ENCODE measurements at regions not wholly inside any gene's neighbourhood (a gene's known extent, or its start where the extent isn't known, plus 50 kb on each side); places are given as distances from the start of the nearest gene placed in this dataset.

- TF ChIP-seq GABPA (IDR thresholded peaks at IDR 0.05; ENCODE audit: low read depth): no peak
- TF ChIP-seq SPI1 (IDR thresholded peaks at IDR 0.05; ENCODE audit: borderline replicate concordance, low read depth): no peak
- TF ChIP-seq, protein P1, sequence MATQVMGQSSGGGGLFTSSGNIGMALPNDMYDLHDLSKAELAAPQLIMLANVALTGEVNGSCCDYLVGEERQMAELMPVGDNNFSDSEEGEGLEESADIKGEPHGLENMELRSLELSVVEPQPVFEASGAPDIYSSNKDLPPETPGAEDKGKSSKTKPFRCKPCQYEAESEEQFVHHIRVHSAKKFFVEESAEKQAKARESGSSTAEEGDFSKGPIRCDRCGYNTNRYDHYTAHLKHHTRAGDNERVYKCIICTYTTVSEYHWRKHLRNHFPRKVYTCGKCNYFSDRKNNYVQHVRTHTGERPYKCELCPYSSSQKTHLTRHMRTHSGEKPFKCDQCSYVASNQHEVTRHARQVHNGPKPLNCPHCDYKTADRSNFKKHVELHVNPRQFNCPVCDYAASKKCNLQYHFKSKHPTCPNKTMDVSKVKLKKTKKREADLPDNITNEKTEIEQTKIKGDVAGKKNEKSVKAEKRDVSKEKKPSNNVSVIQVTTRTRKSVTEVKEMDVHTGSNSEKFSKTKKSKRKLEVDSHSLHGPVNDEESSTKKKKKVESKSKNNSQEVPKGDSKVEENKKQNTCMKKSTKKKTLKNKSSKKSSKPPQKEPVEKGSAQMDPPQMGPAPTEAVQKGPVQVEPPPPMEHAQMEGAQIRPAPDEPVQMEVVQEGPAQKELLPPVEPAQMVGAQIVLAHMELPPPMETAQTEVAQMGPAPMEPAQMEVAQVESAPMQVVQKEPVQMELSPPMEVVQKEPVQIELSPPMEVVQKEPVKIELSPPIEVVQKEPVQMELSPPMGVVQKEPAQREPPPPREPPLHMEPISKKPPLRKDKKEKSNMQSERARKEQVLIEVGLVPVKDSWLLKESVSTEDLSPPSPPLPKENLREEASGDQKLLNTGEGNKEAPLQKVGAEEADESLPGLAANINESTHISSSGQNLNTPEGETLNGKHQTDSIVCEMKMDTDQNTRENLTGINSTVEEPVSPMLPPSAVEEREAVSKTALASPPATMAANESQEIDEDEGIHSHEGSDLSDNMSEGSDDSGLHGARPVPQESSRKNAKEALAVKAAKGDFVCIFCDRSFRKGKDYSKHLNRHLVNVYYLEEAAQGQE (IDR thresholded peaks at IDR 0.05; ENCODE audit: insufficient replicate concordance, low read depth): no peak
- no peak for TF ChIP-seq CTCF (IDR thresholded peaks at IDR 0.05; ENCODE audit: insufficient read depth, low read length)
- no peak for TF ChIP-seq POLR2AphosphoS5 (IDR thresholded peaks at IDR 0.05; ENCODE audit: low read depth)
- Histone ChIP-seq H3K27me3 (ENCODE audit: insufficient read depth, poor library complexity, severe bottlenecking) (no peaks in the 10 kb centered on the region), H3K27ac (replicated peaks) (no peak overlapping the region), H3K4me3 (replicated peaks; ENCODE audit: insufficient read depth, low read length) (no peak overlapping the region)
- no peak for DNase-seq (ENCODE audit: low read depth in 1 of 2, low spot score in 1 of 2)
Observed at GRCh38 chr16:35440875-35441274, 1981.5 kb downstream of the TP53TG3F start.

- no peak overlapping the region for H3K27ac ChIP-seq (replicated peaks)
- H3K27me3 ChIP-seq (ENCODE audit: insufficient read depth, poor library complexity, severe bottlenecking): no peaks in the 10 kb centered on the region
- H3K4me3 ChIP-seq (replicated peaks; ENCODE audit: insufficient read depth, low read length): no peak overlapping the region
- no peak for DNase-seq (ENCODE audit: low read depth in 1 of 2, low spot score in 1 of 2)
- TF ChIP-seq POLR2AphosphoS5 (IDR thresholded peaks at IDR 0.05; ENCODE audit: low read depth): no peak
- TF ChIP-seq SPI1 (IDR thresholded peaks at IDR 0.05; ENCODE audit: borderline replicate concordance, low read depth): no peak
- TF ChIP-seq GABPA (IDR thresholded peaks at IDR 0.05; ENCODE audit: low read depth): no peak
- TF ChIP-seq, protein P1 (IDR thresholded peaks at IDR 0.05; ENCODE audit: insufficient replicate concordance, low read depth): no peak
- no peak for TF ChIP-seq CTCF (IDR thresholded peaks at IDR 0.05; ENCODE audit: insufficient read depth, low read length)
Observed at GRCh38 chr16:35447010-35447558, 1987.7 kb downstream of the TP53TG3F start.

DNA sequence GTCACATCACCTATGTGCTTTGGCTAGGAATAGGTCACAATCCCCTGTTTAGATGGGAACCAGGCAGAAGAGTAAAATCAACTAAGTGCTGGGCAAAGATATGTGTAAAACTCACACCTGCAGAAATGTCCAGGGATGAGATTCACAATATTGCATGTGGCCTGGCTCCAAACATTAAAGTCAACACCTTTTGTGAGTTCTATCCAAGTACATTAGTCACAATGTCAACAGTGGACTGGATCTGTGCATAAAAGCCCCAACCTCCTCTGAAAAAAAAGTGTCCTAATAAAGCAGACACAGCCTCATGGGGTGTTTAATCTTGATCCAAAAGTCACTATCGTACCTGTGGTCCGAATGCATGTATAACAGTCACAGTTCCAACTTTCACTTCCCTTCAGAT, 1990.3 kb downstream of the TP53TG3F start:
- Histone ChIP-seq H3K4me3 (replicated peaks; ENCODE audit: insufficient read depth, low read length) (no peak overlapping the region), H3K27ac (replicated peaks) (no peak overlapping the region), H3K27me3 (ENCODE audit: insufficient read depth, poor library complexity, severe bottlenecking) (no peaks in the 10 kb centered on the region)
- DNase-seq (ENCODE audit: low read depth in 1 of 2, low spot score in 1 of 2): no peak
- TF ChIP-seq SPI1 (IDR thresholded peaks at IDR 0.05; ENCODE audit: borderline replicate concordance, low read depth) (no peak), CTCF (IDR thresholded peaks at IDR 0.05; ENCODE audit: insufficient read depth, low read length) (no peak), GABPA (IDR thresholded peaks at IDR 0.05; ENCODE audit: low read depth) (no peak), POLR2AphosphoS5 (IDR thresholded peaks at IDR 0.05; ENCODE audit: low read depth) (no peak)
- TF ChIP-seq, protein P1 (IDR thresholded peaks at IDR 0.05; ENCODE audit: insufficient replicate concordance, low read depth): no peak
